HL-60/S4 (cell line): ENCODE measurements at regions not wholly inside any gene's neighbourhood (a gene's known extent, or its start where the extent isn't known, plus 50 kb on each side); places are given as distances from the start of the nearest gene placed in this dataset.

Experiments used
- in situ Hi-C: fragments of 300-500 bp; cut with MboI; formaldehyde crosslinking; loops from 2 replicates; pipeline ENCODE4 v1.14.3; 2022; ENCODE audit warnings: low sequenced_read_pairs

- in situ Hi-C loops = no loop called here
Measured at GRCh38 chr1:234990328-234990675, 138.3 kb downstream of the TOMM20 start.

- in situ Hi-C loops = loop anchor here (5.0 to 10.0 kb wide), 2 partner anchors 73 to 495 kb away; no protein-coding TSS in a partner anchor
Measured at GRCh38 chr1:234989479-234990327, 138.9 kb downstream of the TOMM20 start.

- in situ Hi-C loops = loop anchor here (5.0 to 10.0 kb wide), 2 partner anchors 73 to 494 kb away; no protein-coding TSS in a partner anchor
Measured at GRCh38 chr1:234989019-234989418, 139.6 kb downstream of the TOMM20 start.

GRCh38 chr1:234988536-234988935 is 140.1 kb downstream of the TOMM20 start:
- in situ Hi-C loops = loop anchor here (5.0 to 10.0 kb wide), 2 partner anchors 74 to 494 kb away; no protein-coding TSS in a partner anchor

GRCh38 chr1:234988155-234988517 is 140.5 kb downstream of the TOMM20 start:
- in situ Hi-C loops = loop anchor here (5.0 to 10.0 kb wide), 2 partner anchors 74 to 493 kb away; no protein-coding TSS in a partner anchor

GRCh38 chr1:234987415-234988154 is 141.1 kb downstream of the TOMM20 start:
- in situ Hi-C loops = loop anchor here (5.0 to 10.0 kb wide), 2 partner anchors 75 to 493 kb away; no protein-coding TSS in a partner anchor

GRCh38 chr1:234986750-234987414 is 141.8 kb downstream of the TOMM20 start:
- in situ Hi-C loops = loop anchor here (5.0 to 10.0 kb wide), 2 partner anchors 75 to 492 kb away; no protein-coding TSS in a partner anchor

- in situ Hi-C loops = loop anchor here (5.0 to 10.0 kb wide), 2 partner anchors 77 to 491 kb away; no protein-coding TSS in a partner anchor
Measured at GRCh38 chr1:234985516-234986294, 142.9 kb downstream of the TOMM20 start.

- in situ Hi-C loops = loop anchor here (5.0 to 10.0 kb wide), 2 partner anchors 77 to 490 kb away; no protein-coding TSS in a partner anchor
Measured at GRCh38 chr1:234985007-234985370, 143.6 kb downstream of the TOMM20 start.

- in situ Hi-C loops = loop anchor here (10.0 kb wide), 1 partner anchor 489 kb away; no protein-coding TSS in a partner anchor
Measured at GRCh38 chr1:234983564-234984238, 144.9 kb downstream of the TOMM20 start.

- in situ Hi-C loops = loop anchor here (10.0 kb wide), 1 partner anchor 487 kb away; no protein-coding TSS in a partner anchor
Measured at GRCh38 chr1:234981758-234982157, 146.9 kb downstream of the TOMM20 start.

- in situ Hi-C loops = loop anchor here (10.0 kb wide), 1 partner anchor 486 kb away; no protein-coding TSS in a partner anchor
Measured at GRCh38 chr1:234980645-234981396, 147.8 kb downstream of the TOMM20 start.

- in situ Hi-C loops = loop anchor here (10.0 kb wide), 1 partner anchor 485 kb away; no protein-coding TSS in a partner anchor
Measured at GRCh38 chr1:234980291-234980644, 148.4 kb downstream of the TOMM20 start.

- in situ Hi-C loops = loop anchor here (5.0 to 10.0 kb wide), 4 partner anchors 103 to 485 kb away; no protein-coding TSS in a partner anchor
Measured at GRCh38 chr1:234979296-234980279, 149.0 kb downstream of the TOMM20 start.

- in situ Hi-C loops = loop anchor here (5.0 to 10.0 kb wide), 3 partner anchors 104 to 384 kb away; no protein-coding TSS in a partner anchor
Measured at GRCh38 chr1:234978397-234979295, 150.0 kb downstream of the TOMM20 start.

- in situ Hi-C loops = loop anchor here (5.0 to 10.0 kb wide), 3 partner anchors 104 to 383 kb away; no protein-coding TSS in a partner anchor
Measured at GRCh38 chr1:234977875-234978396, 150.7 kb downstream of the TOMM20 start.
